ENCODE measurements at regions not wholly inside any gene's neighbourhood (a gene's known extent, or its start where the extent isn't known, plus 50 kb on each side); places are given as distances from the start of the nearest gene placed in this dataset.

- DNase-seq = no peak
- H3K27me3 ChIP-seq (replicated peaks) = no peaks in the 10 kb centered on the region
- no peak for TF ChIP-seq CTCF (IDR thresholded peaks at IDR 0.05; ENCODE audit: low read depth, low read length, missing control alignments)
- H3K36me3 ChIP-seq (replicated peaks) = no peaks in the 10 kb centered on the region
- no peak overlapping the region for H3K27ac ChIP-seq
- in situ Hi-C loops (cut with HindIII; ENCODE audit: low pct_ligation_motif_present, low sequenced_read_pairs) = no loop called here
- H3K4me3 ChIP-seq (ENCODE audit: low read depth, low read length) = no peak overlapping the region
Measured at GRCh38 chr6:112401083-112401482, 54.0 kb downstream of the RFPL4B start.

- no peak for TF ChIP-seq CTCF (IDR thresholded peaks at IDR 0.05; ENCODE audit: low read depth, low read length, missing control alignments)
- Histone ChIP-seq H3K27ac (no peak overlapping the region), H3K4me3 (ENCODE audit: low read depth, low read length) (no peak overlapping the region), H3K36me3 (replicated peaks) (no peaks in the 10 kb centered on the region), H3K27me3 (replicated peaks) (no peaks in the 10 kb centered on the region)
- in situ Hi-C loops (cut with HindIII; ENCODE audit: low pct_ligation_motif_present, low sequenced_read_pairs) = no loop called here
- DNase-seq = no peak
Measured at GRCh38 chr6:112407101-112407590, 60.0 kb downstream of the RFPL4B start.

GRCh38 chr6:112408522-112408921 lies 61.4 kb downstream of the RFPL4B start:
- in situ Hi-C loops (cut with HindIII; ENCODE audit: low pct_ligation_motif_present, low sequenced_read_pairs) = no loop called here
- DNase-seq = no peak
- H3K4me3 ChIP-seq (ENCODE audit: low read depth, low read length) = no peak overlapping the region
- no peaks in the 10 kb centered on the region for H3K27me3 ChIP-seq (replicated peaks)
- H3K27ac ChIP-seq = no peak overlapping the region
- no peak for TF ChIP-seq CTCF (IDR thresholded peaks at IDR 0.05; ENCODE audit: low read depth, low read length, missing control alignments)
- H3K36me3 ChIP-seq (replicated peaks) = no peaks in the 10 kb centered on the region

- Histone ChIP-seq H3K4me3 (ENCODE audit: low read depth, low read length) (no peak overlapping the region), H3K27me3 (replicated peaks) (no peaks in the 10 kb centered on the region), H3K27ac (no peak overlapping the region), H3K36me3 (replicated peaks) (no peaks in the 10 kb centered on the region)
- TF ChIP-seq CTCF (IDR thresholded peaks at IDR 0.05; ENCODE audit: low read depth, low read length, missing control alignments) = no peak
- in situ Hi-C loops (cut with HindIII; ENCODE audit: low pct_ligation_motif_present, low sequenced_read_pairs) = no loop called here
- DNase-seq = peak; percentile 9
Measured at GRCh38 chr6:112409311-112409710, 62.2 kb downstream of the RFPL4B start.

- no peak overlapping the region for H3K4me3 ChIP-seq (ENCODE audit: low read depth, low read length)
- no peaks in the 10 kb centered on the region for H3K27me3 ChIP-seq (replicated peaks)
- no peak for DNase-seq
- H3K36me3 ChIP-seq (replicated peaks) = no peaks in the 10 kb centered on the region
- H3K27ac ChIP-seq = no peak overlapping the region
- in situ Hi-C loops (cut with HindIII; ENCODE audit: low pct_ligation_motif_present, low sequenced_read_pairs) = no loop called here
- TF ChIP-seq CTCF (IDR thresholded peaks at IDR 0.05; ENCODE audit: low read depth, low read length, missing control alignments) = no peak
Measured at GRCh38 chr6:112413780-112414179, 66.7 kb downstream of the RFPL4B start.

- H3K27me3 ChIP-seq (replicated peaks) = no peaks in the 10 kb centered on the region
- no peak overlapping the region for H3K4me3 ChIP-seq (ENCODE audit: low read depth, low read length)
- no peak overlapping the region for H3K27ac ChIP-seq
- H3K36me3 ChIP-seq (replicated peaks) = no peaks in the 10 kb centered on the region
- no peak for DNase-seq
- in situ Hi-C loops (cut with HindIII; ENCODE audit: low pct_ligation_motif_present, low sequenced_read_pairs) = no loop called here
- TF ChIP-seq CTCF (IDR thresholded peaks at IDR 0.05; ENCODE audit: low read depth, low read length, missing control alignments) = no peak
Measured at GRCh38 chr6:112415366-112415765, 68.2 kb downstream of the RFPL4B start.
